ENCODE measurements at regions not wholly inside any gene's neighbourhood (a gene's known extent, or its start where the extent isn't known, plus 50 kb on each side); places are given as distances from the start of the nearest gene placed in this dataset.
"Not testable (repeated sequence)": the region's sequence is repeated elsewhere in the genome, so short reads cannot be mapped to it uniquely, and the experiment has no call there.

GRCh38 chr3:21234933-21235332, 516.1 kb downstream of the ZNF385D start:
- TF ChIP-seq CTCF (IDR thresholded peaks at IDR 0.05; ENCODE audit: borderline replicate concordance, control extremely low read depth, extremely low read depth, insufficient read depth, missing control alignments): no peak
- no peak for DNase-seq (ENCODE audit: low spot score)
- in situ Hi-C loops (cut with MboI; ENCODE audit: low sequenced_read_pairs, unreplicated experiment): no loop called here

- in situ Hi-C loops (cut with MboI; ENCODE audit: low sequenced_read_pairs, unreplicated experiment): no loop called here
- no peak for TF ChIP-seq CTCF (IDR thresholded peaks at IDR 0.05; ENCODE audit: borderline replicate concordance, control extremely low read depth, extremely low read depth, insufficient read depth, missing control alignments)
- no peak for DNase-seq (ENCODE audit: low spot score)
These were observed 521.4 kb downstream of the ZNF385D start for GRCh38 chr3:21229426-21230135.

- in situ Hi-C loops (cut with MboI; ENCODE audit: low sequenced_read_pairs, unreplicated experiment): no loop called here
- no peak for DNase-seq (ENCODE audit: low spot score)
- no peak for TF ChIP-seq CTCF (IDR thresholded peaks at IDR 0.05; ENCODE audit: borderline replicate concordance, control extremely low read depth, extremely low read depth, insufficient read depth, missing control alignments)
These were observed 524.9 kb downstream of the ZNF385D start for GRCh38 chr3:21226086-21226485.

- DNase-seq (ENCODE audit: low spot score): no peak
- in situ Hi-C loops (cut with MboI; ENCODE audit: low sequenced_read_pairs, unreplicated experiment): no loop called here
- TF ChIP-seq CTCF (IDR thresholded peaks at IDR 0.05; ENCODE audit: borderline replicate concordance, control extremely low read depth, extremely low read depth, insufficient read depth, missing control alignments): no peak
These were observed 530.1 kb downstream of the ZNF385D start for GRCh38 chr3:21220944-21221343.

- no peak for DNase-seq (ENCODE audit: low spot score)
- in situ Hi-C loops (cut with MboI; ENCODE audit: low sequenced_read_pairs, unreplicated experiment): no loop called here
- TF ChIP-seq CTCF (IDR thresholded peaks at IDR 0.05; ENCODE audit: borderline replicate concordance, control extremely low read depth, extremely low read depth, insufficient read depth, missing control alignments): no peak
These were observed 534.4 kb downstream of the ZNF385D start for GRCh38 chr3:21216598-21216997.

- in situ Hi-C loops (cut with MboI; ENCODE audit: low sequenced_read_pairs, unreplicated experiment); DNase-seq (ENCODE audit: low spot score): not testable (repeated sequence)
These were observed 546.9 kb downstream of the ZNF385D start for GRCh38 chr3:21204122-21204521.

GRCh38 chr3:21195203-21195602, 555.8 kb downstream of the ZNF385D start:
- DNase-seq (ENCODE audit: low spot score): no peak
- in situ Hi-C loops (cut with MboI; ENCODE audit: low sequenced_read_pairs, unreplicated experiment): no loop called here
- no peak for TF ChIP-seq CTCF (IDR thresholded peaks at IDR 0.05; ENCODE audit: borderline replicate concordance, control extremely low read depth, extremely low read depth, insufficient read depth, missing control alignments)

GRCh38 chr3:21194036-21194435, 557.0 kb downstream of the ZNF385D start:
- in situ Hi-C loops (cut with MboI; ENCODE audit: low sequenced_read_pairs, unreplicated experiment); DNase-seq (ENCODE audit: low spot score): not testable (repeated sequence)

All from GM13976 (cell line).